ENCODE measurements at regions not wholly inside any gene's neighbourhood (a gene's known extent, or its start where the extent isn't known, plus 50 kb on each side); places are given as distances from the start of the nearest gene placed in this dataset.

- Histone ChIP-seq H3K27ac (no peak overlapping the region), H3K4me2 (ENCODE audit: low read length) (no peak overlapping the region), H3K27me3 (ENCODE audit: control insufficient read depth, insufficient read depth, low read length) (no peaks in the 10 kb centered on the region), H3K9me3 (ENCODE audit: control insufficient read depth, low read length) (no peaks in the 10 kb centered on the region), H2AFZ (no peak overlapping the region), H3K79me2 (no peaks in the 10 kb centered on the region), H3K36me3 (ENCODE audit: control insufficient read depth, insufficient read depth, low read length) (no peaks in the 10 kb centered on the region), H3K9ac (no peak overlapping the region), H3K4me1 (no peaks in the 10 kb centered on the region), H3K4me3 (ENCODE audit: low read depth, low read length) (no peak overlapping the region)
- TF ChIP-seq CTCF (IDR thresholded peaks at IDR 0.05): no peak
Measured at GRCh38 chr13:73499695-73500094, 440.9 kb downstream of the KLF5 start.

- Histone ChIP-seq H3K36me3 (ENCODE audit: control insufficient read depth, insufficient read depth, low read length) (no peaks in the 10 kb centered on the region), H3K4me3 (ENCODE audit: low read depth, low read length) (no peak overlapping the region), H3K9ac (no peak overlapping the region), H2AFZ (no peak overlapping the region), H3K4me1 (no peaks in the 10 kb centered on the region), H3K4me2 (ENCODE audit: low read length) (no peak overlapping the region), H3K9me3 (ENCODE audit: control insufficient read depth, low read length) (no peaks in the 10 kb centered on the region), H3K27me3 (ENCODE audit: control insufficient read depth, insufficient read depth, low read length) (no peaks in the 10 kb centered on the region), H3K27ac (no peak overlapping the region), H3K79me2 (no peaks in the 10 kb centered on the region)
- TF ChIP-seq CTCF (IDR thresholded peaks at IDR 0.05): no peak
Measured at GRCh38 chr13:73497430-73497829, 438.6 kb downstream of the KLF5 start.

GRCh38 chr13:73496711-73497110 is 437.9 kb downstream of the KLF5 start:
- no peaks in the 10 kb centered on the region for H3K9me3 ChIP-seq (ENCODE audit: control insufficient read depth, low read length)
- no peaks in the 10 kb centered on the region for H3K4me1 ChIP-seq
- no peak overlapping the region for H3K4me3 ChIP-seq (ENCODE audit: low read depth, low read length)
- H3K27ac ChIP-seq: no peak overlapping the region
- no peaks in the 10 kb centered on the region for H3K27me3 ChIP-seq (ENCODE audit: control insufficient read depth, insufficient read depth, low read length)
- no peak overlapping the region for H3K9ac ChIP-seq
- H3K79me2 ChIP-seq: no peaks in the 10 kb centered on the region
- no peak overlapping the region for H2AFZ ChIP-seq
- no peak for TF ChIP-seq CTCF (IDR thresholded peaks at IDR 0.05)
- H3K4me2 ChIP-seq (ENCODE audit: low read length): no peak overlapping the region
- no peaks in the 10 kb centered on the region for H3K36me3 ChIP-seq (ENCODE audit: control insufficient read depth, insufficient read depth, low read length)

DNA sequence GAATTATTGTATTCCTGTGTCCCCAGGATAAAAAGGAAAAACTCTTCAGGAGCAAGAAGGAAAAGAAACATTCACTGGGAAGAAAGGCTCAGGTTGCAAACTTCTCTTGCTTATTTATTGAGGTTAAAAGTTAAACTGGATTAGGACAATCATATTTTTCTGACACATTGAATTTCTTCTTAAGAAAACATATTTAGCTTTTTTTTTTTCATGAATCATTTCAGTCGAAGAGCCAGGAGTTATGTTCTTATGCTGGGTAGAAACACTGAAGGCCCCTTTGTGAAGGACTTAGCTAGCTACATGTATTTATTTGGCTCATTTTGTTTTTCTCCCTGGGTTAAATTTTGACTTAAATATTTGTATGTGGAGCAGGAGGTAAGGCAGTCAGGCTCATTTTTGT is 434.0 kb downstream of the KLF5 start:
- H3K36me3 ChIP-seq (ENCODE audit: control insufficient read depth, insufficient read depth, low read length): no peaks in the 10 kb centered on the region
- no peaks in the 10 kb centered on the region for H3K27me3 ChIP-seq (ENCODE audit: control insufficient read depth, insufficient read depth, low read length)
- no peak overlapping the region for H3K9ac ChIP-seq
- H2AFZ ChIP-seq: no peak overlapping the region
- no peak overlapping the region for H3K4me2 ChIP-seq (ENCODE audit: low read length)
- H3K27ac ChIP-seq: no peak overlapping the region
- no peak for TF ChIP-seq CTCF (IDR thresholded peaks at IDR 0.05)
- H3K9me3 ChIP-seq (ENCODE audit: control insufficient read depth, low read length): no peaks in the 10 kb centered on the region
- no peaks in the 10 kb centered on the region for H3K79me2 ChIP-seq
- no peaks in the 10 kb centered on the region for H3K4me1 ChIP-seq
- H3K4me3 ChIP-seq (ENCODE audit: low read depth, low read length): no peak overlapping the region

GRCh38 chr13:73482556-73482955 is 423.8 kb downstream of the KLF5 start:
- no peak overlapping the region for H3K4me3 ChIP-seq (ENCODE audit: low read depth, low read length)
- no peaks in the 10 kb centered on the region for H3K27me3 ChIP-seq (ENCODE audit: control insufficient read depth, insufficient read depth, low read length)
- H2AFZ ChIP-seq: no peak overlapping the region
- no peak overlapping the region for H3K9ac ChIP-seq
- no peak overlapping the region for H3K4me2 ChIP-seq (ENCODE audit: low read length)
- no peaks in the 10 kb centered on the region for H3K9me3 ChIP-seq (ENCODE audit: control insufficient read depth, low read length)
- H3K27ac ChIP-seq: no peak overlapping the region
- H3K79me2 ChIP-seq: no peaks in the 10 kb centered on the region
- no peaks in the 10 kb centered on the region for H3K36me3 ChIP-seq (ENCODE audit: control insufficient read depth, insufficient read depth, low read length)
- H3K4me1 ChIP-seq: no peaks in the 10 kb centered on the region
- TF ChIP-seq CTCF (IDR thresholded peaks at IDR 0.05): no peak
